Tibial nerve (tissue), 3 donors: ENCODE measurements at regions not wholly inside any gene's neighbourhood (a gene's known extent, or its start where the extent isn't known, plus 50 kb on each side); places are given as distances from the start of the nearest gene placed in this dataset.

Experiments
- POLR2A ChIP-seq, 2 donors: fragments of 450-650 bp; IDR thresholded peaks; one replicate each; pipeline ENCODE4 v1.6.1; 2017; ENCODE audit warnings: antibody characterized with exemption in 2 of 2, mild to moderate bottlenecking in 2 of 2, moderate library complexity in 2 of 2
- TF ChIP-seq, protein P1 (sequence below), 5 experiments: fragments of 200-600 bp in 3 of 5; fragments of 450-650 bp in 2 of 5; sonication (generic) in 3 of 5; IDR thresholded peaks; one replicate each; pipeline ENCODE4 v1.5.1; 2016 to 2019; ENCODE audit warnings: antibody characterized with exemption in 5 of 5, mild to moderate bottlenecking in 3 of 5, moderate library complexity in 2 of 5

DNA sequence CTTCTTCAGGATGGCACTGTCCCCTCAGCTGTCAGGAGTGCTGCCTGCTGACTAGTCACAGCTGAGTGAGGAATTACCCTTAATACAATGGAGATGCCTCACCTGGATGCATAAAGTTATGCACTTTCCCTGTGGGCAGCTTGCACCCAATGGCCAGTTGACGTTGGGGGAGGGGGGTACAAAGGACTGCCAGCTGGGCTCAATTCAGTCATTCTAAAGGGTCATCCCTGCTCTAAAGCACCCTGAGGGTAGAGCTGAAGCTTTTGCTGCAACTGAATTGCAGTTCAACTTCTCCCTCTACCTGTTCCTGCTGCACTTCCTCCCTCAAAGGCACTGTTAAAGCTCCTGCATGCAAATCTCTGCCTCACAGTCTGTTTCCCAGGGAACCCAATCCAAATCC is 147.8 kb upstream of the SESN3 start:
- TF ChIP-seq, protein P1, sequence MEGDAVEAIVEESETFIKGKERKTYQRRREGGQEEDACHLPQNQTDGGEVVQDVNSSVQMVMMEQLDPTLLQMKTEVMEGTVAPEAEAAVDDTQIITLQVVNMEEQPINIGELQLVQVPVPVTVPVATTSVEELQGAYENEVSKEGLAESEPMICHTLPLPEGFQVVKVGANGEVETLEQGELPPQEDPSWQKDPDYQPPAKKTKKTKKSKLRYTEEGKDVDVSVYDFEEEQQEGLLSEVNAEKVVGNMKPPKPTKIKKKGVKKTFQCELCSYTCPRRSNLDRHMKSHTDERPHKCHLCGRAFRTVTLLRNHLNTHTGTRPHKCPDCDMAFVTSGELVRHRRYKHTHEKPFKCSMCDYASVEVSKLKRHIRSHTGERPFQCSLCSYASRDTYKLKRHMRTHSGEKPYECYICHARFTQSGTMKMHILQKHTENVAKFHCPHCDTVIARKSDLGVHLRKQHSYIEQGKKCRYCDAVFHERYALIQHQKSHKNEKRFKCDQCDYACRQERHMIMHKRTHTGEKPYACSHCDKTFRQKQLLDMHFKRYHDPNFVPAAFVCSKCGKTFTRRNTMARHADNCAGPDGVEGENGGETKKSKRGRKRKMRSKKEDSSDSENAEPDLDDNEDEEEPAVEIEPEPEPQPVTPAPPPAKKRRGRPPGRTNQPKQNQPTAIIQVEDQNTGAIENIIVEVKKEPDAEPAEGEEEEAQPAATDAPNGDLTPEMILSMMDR (IDR thresholded peaks at IDR 0.05) = no peak
- no peak for TF ChIP-seq POLR2A (IDR thresholded peaks at IDR 0.05)
